ENCODE measurements at regions not wholly inside any gene's neighbourhood (a gene's known extent, or its start where the extent isn't known, plus 50 kb on each side); places are given as distances from the start of the nearest gene placed in this dataset.

DNA sequence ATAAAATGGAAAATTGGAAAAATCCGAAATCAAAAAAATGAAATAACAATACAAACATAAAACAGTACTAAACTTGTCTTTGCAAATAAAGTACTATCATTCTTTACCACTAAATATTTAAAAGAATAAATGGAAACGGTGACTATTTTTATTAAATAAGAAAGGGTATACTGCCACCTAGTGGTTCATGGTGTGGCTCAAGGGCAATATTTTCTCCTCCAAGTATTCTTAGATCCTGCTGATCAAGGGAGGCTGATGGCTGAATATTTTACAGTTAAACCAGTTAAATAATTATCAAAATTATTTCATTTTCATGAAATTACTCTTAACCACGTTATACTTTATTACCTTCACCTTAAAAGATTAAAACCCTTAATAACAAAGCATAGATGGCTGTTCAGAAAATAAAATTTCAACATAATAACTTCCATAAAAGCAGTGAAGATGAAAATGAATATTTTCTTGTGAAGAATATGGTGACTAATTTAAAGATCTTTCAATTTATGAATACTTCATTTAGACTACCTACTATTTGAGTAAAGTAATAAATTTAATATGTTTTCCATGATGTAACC, 1793.9 kb downstream of the NCAM2 start:
- Histone ChIP-seq H3K36me3 (no peaks in the 10 kb centered on the region), H3K4me1 (no peaks in the 10 kb centered on the region), H3K4me3 (no peak overlapping the region), H3K27ac (no peak overlapping the region), H3K27me3 (no peaks in the 10 kb centered on the region), H3K9me3 (no peaks in the 10 kb centered on the region)
- no peak for DNase-seq
- TF ChIP-seq, protein P1, sequence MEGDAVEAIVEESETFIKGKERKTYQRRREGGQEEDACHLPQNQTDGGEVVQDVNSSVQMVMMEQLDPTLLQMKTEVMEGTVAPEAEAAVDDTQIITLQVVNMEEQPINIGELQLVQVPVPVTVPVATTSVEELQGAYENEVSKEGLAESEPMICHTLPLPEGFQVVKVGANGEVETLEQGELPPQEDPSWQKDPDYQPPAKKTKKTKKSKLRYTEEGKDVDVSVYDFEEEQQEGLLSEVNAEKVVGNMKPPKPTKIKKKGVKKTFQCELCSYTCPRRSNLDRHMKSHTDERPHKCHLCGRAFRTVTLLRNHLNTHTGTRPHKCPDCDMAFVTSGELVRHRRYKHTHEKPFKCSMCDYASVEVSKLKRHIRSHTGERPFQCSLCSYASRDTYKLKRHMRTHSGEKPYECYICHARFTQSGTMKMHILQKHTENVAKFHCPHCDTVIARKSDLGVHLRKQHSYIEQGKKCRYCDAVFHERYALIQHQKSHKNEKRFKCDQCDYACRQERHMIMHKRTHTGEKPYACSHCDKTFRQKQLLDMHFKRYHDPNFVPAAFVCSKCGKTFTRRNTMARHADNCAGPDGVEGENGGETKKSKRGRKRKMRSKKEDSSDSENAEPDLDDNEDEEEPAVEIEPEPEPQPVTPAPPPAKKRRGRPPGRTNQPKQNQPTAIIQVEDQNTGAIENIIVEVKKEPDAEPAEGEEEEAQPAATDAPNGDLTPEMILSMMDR (IDR thresholded peaks at IDR 0.05), result peak; percentile 31 to 78 (median 56)
- no peak for TF ChIP-seq POLR2A (IDR thresholded peaks at IDR 0.05)

DNA sequence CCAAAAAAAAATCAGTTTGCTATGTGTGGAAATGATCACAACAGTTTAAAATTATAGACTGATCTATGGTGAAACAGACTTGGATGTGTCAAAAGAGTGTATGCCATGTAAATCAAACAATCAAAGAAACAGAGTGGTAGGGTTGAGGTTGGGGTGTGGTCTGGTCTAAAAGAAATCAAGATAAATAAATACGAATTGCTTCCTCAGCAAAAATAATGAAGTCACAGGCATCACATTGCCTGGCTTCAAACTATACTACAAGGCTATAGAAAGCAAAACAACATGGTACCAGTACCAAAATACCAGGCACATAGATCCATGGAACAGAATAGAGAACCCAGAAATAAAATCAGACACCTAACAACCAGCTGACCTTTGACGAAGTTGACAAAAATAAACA, 1796.9 kb downstream of the NCAM2 start:
- no peaks in the 10 kb centered on the region for H3K9me3 ChIP-seq
- no peaks in the 10 kb centered on the region for H3K4me1 ChIP-seq
- no peaks in the 10 kb centered on the region for H3K36me3 ChIP-seq
- no peak overlapping the region for H3K4me3 ChIP-seq
- H3K27ac ChIP-seq, result no peak overlapping the region
- no peak for DNase-seq
- H3K27me3 ChIP-seq, result no peaks in the 10 kb centered on the region
- TF ChIP-seq, protein P1 (IDR thresholded peaks at IDR 0.05), result no peak

DNA sequence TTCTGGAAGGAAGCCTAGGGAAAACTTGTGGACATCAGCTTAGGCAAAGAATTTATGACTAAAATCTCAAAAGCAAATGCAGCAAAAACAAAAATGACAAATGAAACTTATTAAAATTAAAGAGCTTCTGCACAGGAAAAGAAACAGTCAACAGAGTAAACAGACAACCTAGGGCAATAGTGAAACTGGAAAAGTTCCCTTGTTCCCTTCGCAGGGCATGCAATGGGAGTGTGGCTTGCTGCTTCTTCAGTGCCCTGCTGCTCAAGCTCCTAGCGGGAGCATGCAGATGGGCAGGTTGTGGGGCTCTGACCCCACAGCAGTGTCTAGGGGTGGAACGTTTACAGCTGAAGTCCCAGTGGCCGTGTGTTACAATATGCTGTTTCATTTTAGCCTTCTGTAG, 1797.4 kb downstream of the NCAM2 start:
- TF ChIP-seq POLR2A (IDR thresholded peaks at IDR 0.05), result no peak
- TF ChIP-seq, protein P1 (IDR thresholded peaks at IDR 0.05), result no peak
- Histone ChIP-seq H3K4me3 (no peak overlapping the region), H3K9me3 (no peaks in the 10 kb centered on the region), H3K27ac (no peak overlapping the region), H3K36me3 (no peaks in the 10 kb centered on the region), H3K27me3 (no peaks in the 10 kb centered on the region), H3K4me1 (no peaks in the 10 kb centered on the region)
- DNase-seq, result no peak

DNA sequence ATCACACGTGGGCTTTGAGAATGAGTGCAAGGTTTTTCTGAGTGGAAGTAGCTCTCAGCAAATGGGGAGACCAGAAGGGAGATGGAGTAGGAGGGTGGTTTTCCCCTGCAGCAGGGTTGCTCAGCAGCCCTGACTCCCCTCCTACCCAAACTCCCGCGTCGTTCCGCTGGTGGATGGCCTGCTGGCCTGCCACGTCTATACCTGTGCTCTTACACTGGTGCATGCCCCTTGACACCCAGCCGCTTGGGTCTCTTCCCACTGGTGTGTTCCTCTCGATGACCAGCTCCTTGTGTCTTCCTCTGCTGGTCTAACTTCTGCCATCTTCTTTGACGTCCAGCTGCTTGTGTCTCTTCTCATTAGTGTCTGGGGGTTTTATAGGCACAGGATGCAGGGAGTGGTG, 1797.9 kb downstream of the NCAM2 start:
- H3K27ac ChIP-seq, result no peak overlapping the region
- no peaks in the 10 kb centered on the region for H3K4me1 ChIP-seq
- TF ChIP-seq, protein P1 (IDR thresholded peaks at IDR 0.05), result no peak
- no peak for TF ChIP-seq POLR2A (IDR thresholded peaks at IDR 0.05)
- DNase-seq, result no peak
- H3K27me3 ChIP-seq, result no peaks in the 10 kb centered on the region
- H3K9me3 ChIP-seq, result no peaks in the 10 kb centered on the region
- H3K36me3 ChIP-seq, result no peaks in the 10 kb centered on the region
- H3K4me3 ChIP-seq, result no peak overlapping the region

DNA sequence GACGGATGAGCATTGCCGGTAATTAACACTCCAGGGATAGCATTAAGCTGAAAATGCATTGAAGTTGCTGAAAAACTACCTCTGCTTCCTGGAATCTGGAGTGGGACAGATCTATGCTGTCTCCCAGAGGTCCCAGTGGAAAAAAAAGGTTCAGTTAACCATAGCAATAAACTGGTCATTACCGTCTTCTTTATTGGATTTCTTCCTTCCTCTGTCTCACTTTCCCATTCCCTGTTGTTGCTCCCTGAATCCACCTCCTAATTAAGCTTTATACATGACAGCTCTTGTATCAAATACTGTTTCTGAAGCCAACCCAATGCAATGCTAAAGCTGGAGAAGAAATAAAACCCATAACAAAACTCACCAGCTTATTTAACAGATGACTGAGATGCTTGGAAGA, 1805.9 kb downstream of the NCAM2 start:
- Histone ChIP-seq H3K27ac (no peak overlapping the region), H3K36me3 (no peaks in the 10 kb centered on the region), H3K27me3 (no peaks in the 10 kb centered on the region), H3K4me1 (no peaks in the 10 kb centered on the region), H3K9me3 (no peaks in the 10 kb centered on the region), H3K4me3 (no peak overlapping the region)
- no peak for DNase-seq
- TF ChIP-seq, protein P1 (IDR thresholded peaks at IDR 0.05), result no peak
- no peak for TF ChIP-seq POLR2A (IDR thresholded peaks at IDR 0.05)

DNA sequence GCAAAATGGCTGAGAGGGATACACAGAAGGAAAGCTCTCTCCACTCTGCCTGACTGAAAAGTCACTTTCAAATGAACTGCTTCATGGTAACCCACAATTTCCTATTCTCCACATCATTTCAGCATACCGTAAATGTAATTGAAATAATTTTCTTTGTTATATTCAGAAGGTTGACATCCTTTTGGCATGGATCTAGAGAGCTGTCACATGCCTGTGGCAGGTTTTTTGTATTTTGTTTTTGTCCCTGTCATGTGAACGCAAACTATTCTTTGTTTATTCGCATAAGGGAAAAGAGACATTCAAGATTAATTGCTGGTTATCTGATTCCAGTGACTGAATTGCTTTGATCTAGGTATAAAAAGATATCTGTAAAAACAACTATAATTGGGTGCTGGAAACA, 1808.1 kb downstream of the NCAM2 start:
- Histone ChIP-seq H3K36me3 (no peaks in the 10 kb centered on the region), H3K4me1 (no peaks in the 10 kb centered on the region), H3K9me3 (peaks cover 0 to 2% (median 0%) of the 10 kb centered on the region in 4 donors), H3K27me3 (no peaks in the 10 kb centered on the region), H3K27ac (no peak overlapping the region), H3K4me3 (no peak overlapping the region)
- no peak for DNase-seq
- TF ChIP-seq, protein P1 (IDR thresholded peaks at IDR 0.05), result no peak

Data from Peyer's patch (tissue), 4 donors.